Activated CD8-positive, alpha-beta memory T cell treated with anti-CD3 and anti-CD28 coated beads, Interleukin-2, amount 10 ng/mL, durations not matched to agents 7 days and 5 days (primary cell): ENCODE measurements at regions not wholly inside any gene's neighbourhood (a gene's known extent, or its start where the extent isn't known, plus 50 kb on each side); places are given as distances from the start of the nearest gene placed in this dataset.

Source experiments
- ATAC-seq: fragments of 150-1000 bp; cut with Tn5 transposase; one replicate; pipeline ENCODE4 v1.10.0; 2021; ENCODE audit warnings: moderate library complexity
- CTCF ChIA-PET: fragments of 350-600 bp; sonication (Branson Sonifier 250); formaldehyde crosslinking; loops from one replicate; lab custom pipeline; 2021; ENCODE audit warnings: antibody characterized with exemption; lab: Charles Lee
- DNase-seq: peaks from one replicate; pipeline ENCODE4 v3.0.0-alpha.2; 2020
- H3K27ac Mint-ChIP-seq: one replicate; pipeline ENCODE4 v1.8.0; 2021; ENCODE audit warnings: mild to moderate bottlenecking, mixed read lengths
- H3K27me3 Mint-ChIP-seq: one replicate; pipeline ENCODE4 v1.8.0; 2021; ENCODE audit warnings: mixed read lengths
- H3K36me3 Mint-ChIP-seq: one replicate; pipeline ENCODE4 v1.8.0; 2021; ENCODE audit warnings: mild to moderate bottlenecking, mixed read lengths
- H3K4me1 Mint-ChIP-seq: one replicate; pipeline ENCODE4 v1.8.0; 2021; ENCODE audit warnings: mixed read lengths
- H3K4me3 Mint-ChIP-seq: one replicate; pipeline ENCODE4 v1.8.0; 2021; ENCODE audit warnings: mild to moderate bottlenecking, moderate library complexity, mixed read lengths
- H3K9me3 Mint-ChIP-seq: one replicate; pipeline ENCODE4 v1.8.0; 2022; ENCODE audit warnings: low read depth, mixed read lengths

- Mint-ChIP-seq H3K4me3 (no peak overlapping the region), H3K27ac (no peak overlapping the region), H3K36me3 (no peaks in the 10 kb centered on the region), H3K9me3 (no peaks in the 10 kb centered on the region), H3K4me1 (no peaks in the 10 kb centered on the region), H3K27me3 (no peaks in the 10 kb centered on the region)
- ATAC-seq (no peak), DNase-seq (no peak)
- CTCF ChIA-PET = no interaction called here
Measured at GRCh38 chr13:111480976-111481375, 160.5 kb downstream of the TEX29 start.

DNA sequence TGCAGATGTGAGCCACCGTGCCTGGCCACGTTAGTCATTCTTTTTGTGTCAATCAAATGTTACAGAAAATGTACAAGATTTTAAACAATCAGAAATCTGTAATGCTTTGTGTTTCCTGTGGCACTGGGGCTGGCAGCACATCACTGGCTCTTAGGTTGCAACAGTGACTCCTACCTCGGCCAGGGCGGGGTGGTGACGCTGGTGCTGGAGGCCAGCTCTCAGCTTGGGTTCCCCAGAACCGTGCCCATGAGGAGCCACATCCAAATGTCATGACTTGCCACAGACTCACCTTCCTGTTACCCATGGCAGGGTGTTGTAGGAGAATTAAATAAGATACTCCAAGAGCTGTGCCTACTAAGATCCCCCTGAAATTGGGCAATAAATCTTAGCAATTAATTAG is 161.7 kb downstream of the TEX29 start:
- H3K27me3 Mint-ChIP-seq = no peaks in the 10 kb centered on the region
- no peak overlapping the region for H3K4me3 Mint-ChIP-seq
- H3K9me3 Mint-ChIP-seq = no peaks in the 10 kb centered on the region
- CTCF ChIA-PET = no interaction called here
- no peak for ATAC-seq
- no peaks in the 10 kb centered on the region for H3K4me1 Mint-ChIP-seq
- no peak overlapping the region for H3K27ac Mint-ChIP-seq
- no peaks in the 10 kb centered on the region for H3K36me3 Mint-ChIP-seq
- DNase-seq = no peak

DNA sequence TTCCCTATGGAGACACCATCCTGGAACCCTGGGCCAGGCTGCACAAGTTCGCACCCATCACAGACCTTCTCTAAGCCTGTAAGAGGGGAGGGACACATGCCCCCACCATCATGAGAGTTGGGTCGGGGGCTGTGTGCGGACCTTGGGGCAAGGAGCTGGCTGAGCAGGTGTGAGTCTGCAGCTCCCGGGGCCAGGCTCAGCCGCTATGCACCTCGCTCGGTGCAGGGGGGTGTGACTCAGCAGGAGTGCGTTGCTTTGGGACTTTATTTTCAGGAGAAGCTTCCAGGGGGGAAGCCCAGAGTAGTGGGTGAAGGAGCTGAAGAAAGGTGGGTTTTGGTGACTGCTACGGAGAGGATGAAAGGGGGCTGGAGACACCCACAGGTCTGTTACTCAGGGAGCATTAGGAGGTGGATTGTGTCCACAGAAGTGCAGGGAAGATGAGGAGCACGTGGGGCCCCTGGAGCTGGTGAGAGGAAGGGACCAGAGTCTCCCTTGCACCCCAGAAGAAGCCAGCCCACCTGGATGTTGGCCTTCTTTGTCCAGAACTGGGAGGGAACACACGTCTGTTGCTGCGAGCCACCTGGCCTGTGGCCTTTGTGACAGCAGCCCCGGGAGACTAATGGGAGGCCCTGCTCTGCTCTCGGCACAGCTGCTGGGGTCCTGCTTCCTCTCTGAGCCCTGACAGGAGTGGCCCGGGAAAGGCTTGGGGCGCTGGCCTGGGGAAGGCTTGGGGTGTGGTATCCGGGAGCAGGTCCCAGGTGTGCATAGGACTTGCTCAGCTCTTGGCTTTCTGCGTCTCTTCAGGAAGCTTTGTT is 162.6 kb downstream of the TEX29 start:
- H3K27ac Mint-ChIP-seq = no peak overlapping the region
- H3K9me3 Mint-ChIP-seq = no peaks in the 10 kb centered on the region
- DNase-seq (no peak), ATAC-seq (no peak)
- H3K4me1 Mint-ChIP-seq = no peaks in the 10 kb centered on the region
- no peak overlapping the region for H3K4me3 Mint-ChIP-seq
- no peaks in the 10 kb centered on the region for H3K27me3 Mint-ChIP-seq
- H3K36me3 Mint-ChIP-seq = no peaks in the 10 kb centered on the region
- CTCF ChIA-PET = no interaction called here

DNA sequence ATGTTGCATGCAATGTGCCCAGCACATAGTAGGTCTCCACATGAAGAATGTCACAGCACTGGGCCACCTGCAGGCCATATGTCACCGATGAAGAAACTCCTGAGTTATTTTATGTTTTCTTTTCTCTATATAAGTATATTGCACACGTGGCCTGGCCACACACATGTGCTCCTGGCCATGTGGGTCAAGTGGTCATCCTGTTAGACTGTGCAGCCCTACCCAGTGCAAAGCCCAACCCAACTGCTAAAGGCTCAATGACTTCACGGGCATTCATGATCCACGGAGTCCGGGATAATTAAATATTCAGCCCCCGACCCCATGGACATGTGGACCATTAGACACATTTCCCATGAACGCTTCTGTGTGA is 163.2 kb downstream of the TEX29 start:
- Mint-ChIP-seq H3K27ac (no peak overlapping the region), H3K27me3 (no peaks in the 10 kb centered on the region), H3K4me3 (no peak overlapping the region), H3K9me3 (no peaks in the 10 kb centered on the region), H3K36me3 (no peaks in the 10 kb centered on the region), H3K4me1 (no peaks in the 10 kb centered on the region)
- CTCF ChIA-PET = no interaction called here
- DNase-seq = no peak
- ATAC-seq = no peak

DNA sequence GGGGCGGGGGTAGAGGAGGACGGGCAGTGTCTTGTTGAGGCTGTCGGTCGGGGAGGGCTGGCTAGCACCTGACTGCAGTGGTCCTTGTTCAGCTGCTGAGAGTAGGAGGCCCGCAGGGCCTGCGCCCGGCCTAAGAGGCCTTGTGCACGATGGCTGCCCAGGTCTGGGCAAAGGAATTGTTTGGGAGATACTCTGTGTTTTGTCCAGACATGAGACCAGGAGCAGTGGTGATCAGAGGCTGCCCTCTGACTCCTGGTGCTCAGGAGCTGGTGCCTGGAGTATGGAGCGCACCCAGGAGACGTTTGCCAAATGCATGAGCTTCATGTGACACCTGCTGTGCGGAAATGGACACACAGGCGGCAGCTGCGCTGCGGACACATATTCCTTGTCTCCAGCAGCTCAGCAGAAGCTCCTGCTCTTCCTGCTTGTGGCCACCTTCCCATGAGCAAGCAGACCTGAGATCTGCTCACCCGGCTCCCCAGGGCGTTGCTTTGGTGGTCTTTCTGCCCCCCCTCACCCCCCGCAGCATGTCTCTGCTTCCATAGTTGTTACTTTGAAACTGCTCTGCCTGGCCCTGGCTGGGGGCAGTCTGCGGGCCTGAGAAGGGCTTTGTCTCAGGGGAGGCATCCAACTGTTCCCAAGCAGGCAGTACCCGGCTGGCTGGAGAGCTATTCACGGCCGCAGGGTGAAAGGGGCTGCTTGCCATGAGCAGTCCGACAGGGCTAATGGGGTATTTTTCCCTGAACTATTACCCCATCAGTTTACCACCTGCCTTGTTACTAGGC is 163.9 kb downstream of the TEX29 start:
- ATAC-seq (no peak), DNase-seq (no peak)
- CTCF ChIA-PET = no interaction called here
- no peaks in the 10 kb centered on the region for H3K9me3 Mint-ChIP-seq
- no peaks in the 10 kb centered on the region for H3K27me3 Mint-ChIP-seq
- no peaks in the 10 kb centered on the region for H3K36me3 Mint-ChIP-seq
- H3K4me1 Mint-ChIP-seq = no peaks in the 10 kb centered on the region
- H3K27ac Mint-ChIP-seq = no peak overlapping the region
- no peak overlapping the region for H3K4me3 Mint-ChIP-seq

GRCh38 chr13:111484959-111485358 is 164.5 kb downstream of the TEX29 start:
- no peak overlapping the region for H3K27ac Mint-ChIP-seq
- no peak for ATAC-seq
- no peaks in the 10 kb centered on the region for H3K4me1 Mint-ChIP-seq
- no peaks in the 10 kb centered on the region for H3K27me3 Mint-ChIP-seq
- H3K4me3 Mint-ChIP-seq = no peak overlapping the region
- H3K36me3 Mint-ChIP-seq = no peaks in the 10 kb centered on the region
- no peaks in the 10 kb centered on the region for H3K9me3 Mint-ChIP-seq
- CTCF ChIA-PET = no interaction called here
- no peak for DNase-seq

DNA sequence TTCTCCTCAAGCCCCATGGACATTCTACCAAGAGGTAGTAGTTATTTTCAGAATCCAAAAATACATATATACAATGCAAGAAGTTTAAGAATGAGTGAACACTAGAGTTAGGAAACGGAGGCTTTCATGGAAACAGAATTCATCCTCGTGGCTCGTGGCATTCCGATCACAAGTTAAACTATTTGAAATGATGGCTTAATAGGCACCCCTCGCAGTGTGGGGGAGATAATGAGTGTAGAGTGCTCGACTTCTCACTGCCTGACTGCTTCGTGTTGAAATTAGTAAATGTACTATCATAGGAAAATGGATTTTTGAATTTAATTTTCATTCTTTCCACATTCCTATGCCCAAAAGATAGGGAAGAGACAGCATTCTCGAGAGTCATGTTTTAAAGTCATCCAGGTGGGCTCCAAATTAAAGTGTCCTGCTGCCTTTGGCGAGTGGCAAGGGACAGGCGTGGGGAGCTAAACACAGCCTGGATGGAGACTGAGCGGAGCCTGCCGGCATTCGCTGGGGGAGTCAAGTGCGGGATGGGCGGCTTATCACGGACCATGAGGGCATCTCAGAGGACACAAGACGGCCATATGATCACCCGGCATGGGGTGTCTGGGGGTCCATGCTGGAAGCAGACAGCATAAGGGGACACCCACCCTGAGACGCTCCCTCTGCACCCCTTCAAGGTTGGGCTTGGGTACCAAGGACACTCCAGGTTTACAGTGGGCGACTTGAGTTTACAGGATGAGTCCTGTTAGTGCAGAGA is 165.2 kb downstream of the TEX29 start:
- H3K27me3 Mint-ChIP-seq = no peaks in the 10 kb centered on the region
- CTCF ChIA-PET = no interaction called here
- DNase-seq (no peak), ATAC-seq (no peak)
- no peak overlapping the region for H3K27ac Mint-ChIP-seq
- no peaks in the 10 kb centered on the region for H3K9me3 Mint-ChIP-seq
- no peaks in the 10 kb centered on the region for H3K36me3 Mint-ChIP-seq
- no peak overlapping the region for H3K4me3 Mint-ChIP-seq
- H3K4me1 Mint-ChIP-seq = no peaks in the 10 kb centered on the region

GRCh38 chr13:111486331-111486730 is 165.9 kb downstream of the TEX29 start:
- CTCF ChIA-PET = no interaction called here
- H3K4me3 Mint-ChIP-seq = no peak overlapping the region
- H3K27ac Mint-ChIP-seq = no peak overlapping the region
- H3K36me3 Mint-ChIP-seq = no peaks in the 10 kb centered on the region
- no peaks in the 10 kb centered on the region for H3K4me1 Mint-ChIP-seq
- H3K27me3 Mint-ChIP-seq = no peaks in the 10 kb centered on the region
- no peak for ATAC-seq
- no peaks in the 10 kb centered on the region for H3K9me3 Mint-ChIP-seq
- DNase-seq = no peak

DNA sequence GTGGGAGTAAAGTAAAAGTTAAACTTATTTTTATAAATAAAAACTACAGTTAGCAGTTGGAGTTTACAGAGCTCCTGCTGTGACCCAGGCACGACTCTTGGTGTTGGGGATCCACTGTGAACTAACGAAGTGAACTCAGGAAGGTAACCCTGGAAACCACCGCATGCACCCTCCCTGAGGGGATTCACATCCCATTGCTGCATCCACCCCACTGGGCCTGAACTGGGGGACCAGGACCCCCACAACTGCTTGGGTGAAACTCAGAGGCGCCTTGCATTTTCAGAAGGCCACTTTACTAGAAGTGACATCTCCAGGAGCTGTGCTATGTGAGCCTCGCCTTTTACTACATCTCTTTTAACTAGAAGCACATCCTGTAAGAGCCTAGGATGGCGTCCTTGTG is 166.4 kb downstream of the TEX29 start:
- Mint-ChIP-seq H3K4me3 (no peak overlapping the region), H3K4me1 (no peaks in the 10 kb centered on the region), H3K36me3 (no peaks in the 10 kb centered on the region), H3K9me3 (no peaks in the 10 kb centered on the region), H3K27me3 (no peaks in the 10 kb centered on the region), H3K27ac (no peak overlapping the region)
- CTCF ChIA-PET = no interaction called here
- DNase-seq = no peak
- ATAC-seq = no peak

DNA sequence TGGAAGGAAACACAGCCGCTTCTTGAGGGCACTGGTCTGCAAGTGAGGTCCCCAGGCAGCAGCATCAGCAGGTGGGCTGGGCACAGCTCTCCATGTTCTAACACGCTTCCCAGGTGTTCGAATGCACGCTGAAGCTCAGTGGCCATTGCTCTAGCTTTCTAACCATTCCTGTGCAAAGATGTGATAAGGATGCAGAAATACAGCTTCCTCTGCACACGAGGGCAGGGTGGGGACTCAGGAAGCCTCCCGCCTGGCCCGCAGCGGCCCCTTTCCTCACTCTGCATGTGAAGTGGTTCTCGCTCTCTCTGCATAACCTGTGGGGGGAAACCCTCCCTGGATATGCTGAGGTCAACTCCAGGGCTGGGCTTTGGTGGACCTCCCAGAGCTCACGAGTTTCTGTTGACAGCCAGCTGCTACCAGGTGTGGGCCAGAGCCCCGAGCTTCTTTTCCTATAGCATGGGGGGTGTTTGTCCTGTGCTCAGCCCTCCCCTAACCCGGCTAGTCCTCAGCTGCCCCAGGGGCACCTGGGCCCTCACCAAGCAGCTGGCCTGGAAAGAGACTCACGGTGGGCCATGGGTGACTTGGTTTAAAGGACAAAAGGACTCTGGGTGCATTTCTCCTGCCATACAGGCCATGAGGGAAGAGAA is 168.2 kb downstream of the TEX29 start:
- no peak overlapping the region for H3K27ac Mint-ChIP-seq
- no peaks in the 10 kb centered on the region for H3K27me3 Mint-ChIP-seq
- CTCF ChIA-PET = no interaction called here
- ATAC-seq (no peak), DNase-seq (no peak)
- H3K9me3 Mint-ChIP-seq = no peaks in the 10 kb centered on the region
- H3K36me3 Mint-ChIP-seq = no peaks in the 10 kb centered on the region
- no peak overlapping the region for H3K4me3 Mint-ChIP-seq
- H3K4me1 Mint-ChIP-seq = no peaks in the 10 kb centered on the region

DNA sequence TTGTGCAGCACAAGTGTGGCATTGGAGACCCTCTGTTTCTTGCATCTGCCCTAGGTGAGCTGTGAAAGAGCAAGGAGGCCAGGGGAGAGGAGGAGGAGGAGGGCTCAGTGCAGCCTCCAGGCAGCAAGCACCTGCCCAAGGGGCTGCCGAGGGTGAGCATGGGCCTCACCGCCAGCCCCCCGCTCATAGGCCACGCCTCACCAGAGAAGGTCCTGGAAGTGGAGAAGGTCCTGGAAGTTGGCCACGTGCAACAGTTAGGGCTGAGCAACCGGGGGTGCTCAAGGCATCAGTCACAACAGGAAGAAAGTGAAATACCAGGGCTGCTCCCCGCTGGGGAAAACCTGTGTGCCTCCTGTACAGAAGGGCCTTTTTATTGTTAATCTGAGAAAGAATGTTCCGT is 168.9 kb downstream of the TEX29 start:
- ATAC-seq = no peak
- CTCF ChIA-PET = no interaction called here

GRCh38 chr13:111490611-111491010 is 170.2 kb downstream of the TEX29 start:
- H3K36me3 Mint-ChIP-seq = no peaks in the 10 kb centered on the region
- CTCF ChIA-PET = no interaction called here
- H3K9me3 Mint-ChIP-seq = peaks cover 2% of the 10 kb centered on the region
- H3K27ac Mint-ChIP-seq = no peak overlapping the region
- no peak overlapping the region for H3K4me3 Mint-ChIP-seq
- H3K4me1 Mint-ChIP-seq = no peaks in the 10 kb centered on the region
- H3K27me3 Mint-ChIP-seq = no peaks in the 10 kb centered on the region
- DNase-seq (no peak), ATAC-seq (no peak)

More for the DNA sequence above, 168.9 kb downstream of the TEX29 start:
- no peak overlapping the region for H3K4me3 Mint-ChIP-seq
- no peak for DNase-seq
- no peaks in the 10 kb centered on the region for H3K36me3 Mint-ChIP-seq
- H3K9me3 Mint-ChIP-seq = no peaks in the 10 kb centered on the region
- H3K27ac Mint-ChIP-seq = no peak overlapping the region
- no peaks in the 10 kb centered on the region for H3K27me3 Mint-ChIP-seq
- H3K4me1 Mint-ChIP-seq = no peaks in the 10 kb centered on the region

DNA sequence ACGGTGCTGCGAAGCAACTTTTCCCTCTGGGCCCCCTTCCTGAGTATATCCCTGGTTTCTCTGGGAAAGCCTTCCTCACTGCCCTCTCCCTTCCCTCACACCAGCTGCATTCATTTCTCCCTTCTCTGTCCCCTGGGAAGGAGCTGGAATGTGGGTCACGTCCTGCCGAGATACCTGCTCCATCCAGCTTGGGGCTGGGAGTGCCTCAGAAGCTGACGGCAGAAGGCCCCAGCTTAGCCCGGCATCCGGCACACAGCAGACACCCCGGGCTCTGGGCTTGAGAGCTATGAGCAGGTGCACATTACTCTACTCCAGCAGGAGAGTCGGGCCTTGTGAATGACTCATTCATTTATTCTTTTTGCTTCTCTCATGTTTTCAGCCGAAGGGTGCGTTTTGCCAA is 170.6 kb downstream of the TEX29 start:
- peaks cover 4% of the 10 kb centered on the region for H3K9me3 Mint-ChIP-seq
- DNase-seq = no peak
- no peaks in the 10 kb centered on the region for H3K27me3 Mint-ChIP-seq
- no peak for ATAC-seq
- H3K36me3 Mint-ChIP-seq = no peaks in the 10 kb centered on the region
- H3K4me1 Mint-ChIP-seq = no peaks in the 10 kb centered on the region
- CTCF ChIA-PET = no interaction called here
- no peak overlapping the region for H3K4me3 Mint-ChIP-seq
- no peak overlapping the region for H3K27ac Mint-ChIP-seq
